ENCODE measurements at regions not wholly inside any gene's neighbourhood (a gene's known extent, or its start where the extent isn't known, plus 50 kb on each side); places are given as distances from the start of the nearest gene placed in this dataset.
A peak's percentile ranks its signal among the peaks of the same experiment; 100 is the strongest.

GRCh38 chr6:142675517-142675916, 269.5 kb downstream of the HIVEP2 start:
- TF ChIP-seq, protein P1, sequence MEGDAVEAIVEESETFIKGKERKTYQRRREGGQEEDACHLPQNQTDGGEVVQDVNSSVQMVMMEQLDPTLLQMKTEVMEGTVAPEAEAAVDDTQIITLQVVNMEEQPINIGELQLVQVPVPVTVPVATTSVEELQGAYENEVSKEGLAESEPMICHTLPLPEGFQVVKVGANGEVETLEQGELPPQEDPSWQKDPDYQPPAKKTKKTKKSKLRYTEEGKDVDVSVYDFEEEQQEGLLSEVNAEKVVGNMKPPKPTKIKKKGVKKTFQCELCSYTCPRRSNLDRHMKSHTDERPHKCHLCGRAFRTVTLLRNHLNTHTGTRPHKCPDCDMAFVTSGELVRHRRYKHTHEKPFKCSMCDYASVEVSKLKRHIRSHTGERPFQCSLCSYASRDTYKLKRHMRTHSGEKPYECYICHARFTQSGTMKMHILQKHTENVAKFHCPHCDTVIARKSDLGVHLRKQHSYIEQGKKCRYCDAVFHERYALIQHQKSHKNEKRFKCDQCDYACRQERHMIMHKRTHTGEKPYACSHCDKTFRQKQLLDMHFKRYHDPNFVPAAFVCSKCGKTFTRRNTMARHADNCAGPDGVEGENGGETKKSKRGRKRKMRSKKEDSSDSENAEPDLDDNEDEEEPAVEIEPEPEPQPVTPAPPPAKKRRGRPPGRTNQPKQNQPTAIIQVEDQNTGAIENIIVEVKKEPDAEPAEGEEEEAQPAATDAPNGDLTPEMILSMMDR (conservative IDR thresholded peaks at IDR 0.05) = no peak
- H3K27ac ChIP-seq = no peak overlapping the region

GRCh38 chr6:142676027-142676443, 268.9 kb downstream of the HIVEP2 start:
- TF ChIP-seq, protein P1 (conservative IDR thresholded peaks at IDR 0.05) = no peak

DNA sequence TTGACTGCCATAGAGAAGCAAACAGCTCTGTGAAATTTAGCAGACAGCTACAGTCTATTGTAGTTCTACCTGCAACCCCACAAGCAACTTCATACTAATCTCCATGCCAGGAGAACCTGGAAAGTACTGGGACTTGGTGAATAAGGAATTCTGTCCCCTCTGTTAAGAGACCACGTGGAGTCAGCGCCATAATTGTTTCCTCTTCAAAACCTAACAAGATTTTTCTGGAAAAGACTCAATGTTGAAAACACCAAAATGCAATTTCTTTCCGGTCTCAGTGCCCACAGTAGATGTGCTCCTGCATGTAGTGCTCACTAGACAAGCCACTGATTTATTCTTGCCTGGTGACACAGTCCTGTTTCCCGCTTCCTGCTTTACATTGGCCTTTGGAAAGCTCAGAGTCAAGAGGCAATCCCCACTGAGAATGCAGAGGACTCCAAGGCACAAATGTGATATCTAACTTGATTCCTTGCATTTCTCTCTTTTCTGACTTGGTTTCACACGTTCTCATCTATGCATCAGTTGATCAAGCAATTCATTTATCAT, 268.3 kb downstream of the HIVEP2 start:
- TF ChIP-seq, protein P1 (conservative IDR thresholded peaks at IDR 0.05) = no peak
- H3K27ac ChIP-seq = no peak overlapping the region

More at GRCh38 chr6:142676027-142676443, 268.9 kb downstream of the HIVEP2 start:
- no peak overlapping the region for H3K27ac ChIP-seq

DNA sequence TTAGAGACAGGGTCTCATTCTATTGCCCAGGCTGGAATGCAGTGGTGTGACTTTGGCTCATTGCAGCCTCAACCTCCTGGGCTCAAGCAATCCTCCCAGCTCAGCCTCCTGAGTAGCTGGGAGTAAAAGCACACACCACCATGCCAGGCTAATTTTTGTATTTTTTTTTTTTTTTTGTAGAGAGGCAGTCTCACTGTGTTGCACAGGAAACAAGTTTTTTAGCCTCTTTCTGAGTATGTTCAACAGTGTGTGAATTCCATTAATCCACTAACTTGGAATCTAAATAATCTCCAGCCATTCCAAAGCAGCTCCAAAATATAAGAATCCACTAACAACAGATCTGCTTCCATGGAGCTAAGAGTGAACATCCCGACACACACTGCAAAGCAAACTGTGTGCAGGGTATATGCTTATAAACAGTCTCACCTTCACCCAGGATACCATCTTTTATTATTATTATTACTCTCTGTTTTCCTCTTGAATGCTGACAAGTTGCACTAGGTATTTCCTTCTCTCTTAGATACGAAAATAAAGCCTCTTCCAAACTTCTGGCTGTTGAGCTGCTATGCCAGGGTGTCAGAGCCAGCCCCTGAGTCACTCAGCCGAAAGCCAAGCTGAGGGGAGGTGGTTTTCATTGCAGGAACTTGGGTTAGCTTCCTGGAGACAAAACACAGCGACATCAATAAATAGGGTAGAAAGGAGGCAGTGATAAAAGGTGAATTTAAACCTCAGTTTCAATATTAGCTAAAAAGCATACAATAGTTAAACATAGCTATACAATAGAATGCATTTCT, 264.9 kb downstream of the HIVEP2 start:
- no peak overlapping the region for H3K27ac ChIP-seq
- TF ChIP-seq, protein P1 (conservative IDR thresholded peaks at IDR 0.05) = no peak

DNA sequence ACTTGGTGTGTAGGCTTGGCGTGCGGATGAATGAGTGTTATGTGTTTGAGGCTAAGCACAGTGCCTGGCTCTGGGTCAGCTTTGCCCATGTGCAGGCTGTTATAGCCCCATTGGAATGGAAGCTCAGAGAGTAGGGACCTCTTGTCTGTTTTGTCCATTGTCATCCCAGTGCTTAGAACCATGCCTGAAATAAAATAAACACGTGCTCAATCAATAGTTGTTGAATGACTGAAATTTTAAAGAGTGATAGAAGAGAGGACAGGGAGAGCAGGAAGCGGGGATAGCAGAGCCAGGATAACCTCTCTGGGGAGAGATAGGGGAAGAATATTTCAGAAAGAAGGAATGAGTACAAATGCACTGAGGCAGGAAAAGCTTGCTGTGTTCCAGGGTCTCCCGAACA, 263.9 kb downstream of the HIVEP2 start:
- TF ChIP-seq, protein P1 (conservative IDR thresholded peaks at IDR 0.05) = no peak
- H3K27ac ChIP-seq = no peak overlapping the region

DNA sequence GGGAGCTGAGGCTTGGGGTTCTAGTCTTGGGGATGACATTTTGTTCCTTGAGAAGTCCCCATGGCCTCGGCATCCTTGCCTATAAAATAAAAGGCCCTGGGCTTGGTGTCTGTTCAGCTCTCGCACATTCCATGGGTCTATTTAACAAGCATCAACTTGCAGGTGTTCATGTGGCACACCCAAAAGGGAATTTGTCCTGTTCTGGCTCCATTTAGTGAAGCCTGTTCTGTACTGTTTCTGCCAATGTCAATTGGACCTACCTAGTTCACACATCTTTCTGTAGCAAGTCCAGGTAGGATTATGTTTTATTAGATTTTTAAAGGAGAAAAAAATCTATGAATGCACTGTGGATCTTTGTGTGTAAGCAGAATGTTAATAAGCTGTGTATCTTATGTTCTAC, 262.0 kb downstream of the HIVEP2 start:
- peak overlapping the region; percentile 14; the same call in 1 of the 2 replicates for H3K27ac ChIP-seq
- TF ChIP-seq, protein P1 (conservative IDR thresholded peaks at IDR 0.05) = no peak

DNA sequence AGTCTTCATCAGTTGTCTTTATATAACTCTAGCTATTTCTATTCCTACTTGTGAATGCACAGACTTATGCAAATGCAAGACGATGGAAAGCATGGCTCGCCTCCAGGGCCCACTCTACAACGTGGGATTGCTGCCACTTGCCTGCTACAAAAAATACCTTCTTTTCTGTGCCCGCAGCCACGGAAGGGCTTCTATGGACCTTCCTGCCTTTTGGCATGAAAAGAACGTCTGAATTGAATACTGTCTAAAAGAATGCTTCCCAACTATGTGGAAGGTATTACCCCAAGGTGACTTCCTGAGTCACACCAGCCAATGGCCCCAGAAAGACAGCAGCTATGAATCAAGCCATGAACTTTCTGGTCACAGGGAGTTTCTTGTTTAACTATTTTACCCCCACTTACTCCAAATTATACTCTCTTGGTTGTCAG, 261.2 kb downstream of the HIVEP2 start:
- TF ChIP-seq, protein P1 (conservative IDR thresholded peaks at IDR 0.05) = no peak
- H3K27ac ChIP-seq = no peak overlapping the region; the same call in 1 of the 2 replicates
